COR-L47 (cell line): ENCODE measurements at regions not wholly inside any gene's neighbourhood (a gene's known extent, or its start where the extent isn't known, plus 50 kb on each side); places are given as distances from the start of the nearest gene placed in this dataset.
A peak's percentile ranks its signal among the peaks of the same experiment; 100 is the strongest.
"Not testable (repeated sequence)": the region's sequence is repeated elsewhere in the genome, so short reads cannot be mapped to it uniquely, and the experiment has no call there.

Experiments
- DNase-seq: peaks from one replicate; lab custom pipeline; 2025; lab: John Stamatoyannopoulos, UW

GRCh38 chr5:120344181-120344580 lies 119.9 kb upstream of the PRR16 start:
- DNase-seq, result no peak

GRCh38 chr5:120345947-120346346 lies 118.2 kb upstream of the PRR16 start:
- DNase-seq, result no peak

DNA sequence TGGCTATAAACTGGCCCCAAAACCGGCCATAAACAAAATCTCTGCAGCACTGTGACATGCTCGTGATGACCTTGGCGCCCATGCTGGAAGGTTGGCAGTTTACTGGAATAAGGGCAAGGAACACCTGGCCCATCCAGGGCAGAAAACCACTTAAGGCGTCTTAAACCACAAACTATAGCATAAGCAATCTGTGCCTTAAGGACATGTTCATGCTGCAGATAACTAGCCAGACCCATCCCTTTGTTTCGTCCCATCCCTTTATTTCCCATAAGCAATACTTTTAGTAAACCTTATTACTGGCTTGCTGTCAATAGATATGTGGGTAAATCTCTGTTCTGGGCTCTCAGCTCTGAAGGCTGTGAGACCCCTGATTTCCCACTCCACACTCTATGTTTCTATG lies 113.0 kb upstream of the PRR16 start:
- DNase-seq, result not testable (repeated sequence)

DNA sequence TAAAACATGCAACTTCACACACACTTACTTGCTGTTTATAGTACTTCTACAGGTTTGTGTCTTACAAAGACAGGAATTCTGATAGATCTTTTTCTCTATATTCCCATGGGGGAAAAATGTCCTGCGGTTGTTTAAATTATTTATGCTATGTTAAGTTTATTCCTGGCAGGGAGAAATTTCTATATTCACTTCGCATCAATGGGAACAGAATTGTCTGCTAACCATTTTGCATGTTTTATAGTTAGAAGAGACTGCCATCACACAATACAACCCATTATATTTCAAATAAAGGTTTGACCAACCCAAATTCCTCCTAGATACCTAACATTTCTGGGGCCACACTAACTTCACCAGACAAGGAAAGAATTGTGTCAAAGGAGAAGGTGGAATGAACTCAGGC lies 110.0 kb upstream of the PRR16 start:
- DNase-seq, result no peak

GRCh38 chr5:120358949-120359348 lies 105.2 kb upstream of the PRR16 start:
- DNase-seq, result no peak

DNA sequence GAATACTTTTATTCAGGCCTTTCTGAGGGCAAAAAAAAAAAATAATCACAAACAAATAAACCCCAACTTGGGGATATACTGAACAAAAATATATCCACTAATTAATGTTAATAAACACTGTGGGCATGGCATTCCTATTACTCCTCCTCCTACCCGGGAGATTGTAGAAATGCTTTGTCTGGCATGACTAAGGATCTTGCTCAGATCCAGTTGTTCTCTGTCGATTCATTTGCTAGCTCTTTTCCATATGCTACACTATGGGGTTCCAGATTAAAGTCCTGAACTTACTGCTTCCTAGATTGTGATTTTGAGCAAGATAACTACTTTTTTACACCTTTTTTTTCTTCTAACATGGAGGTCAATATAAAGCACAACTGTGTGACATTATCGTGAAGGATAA lies 102.2 kb upstream of the PRR16 start:
- no peak for DNase-seq

DNA sequence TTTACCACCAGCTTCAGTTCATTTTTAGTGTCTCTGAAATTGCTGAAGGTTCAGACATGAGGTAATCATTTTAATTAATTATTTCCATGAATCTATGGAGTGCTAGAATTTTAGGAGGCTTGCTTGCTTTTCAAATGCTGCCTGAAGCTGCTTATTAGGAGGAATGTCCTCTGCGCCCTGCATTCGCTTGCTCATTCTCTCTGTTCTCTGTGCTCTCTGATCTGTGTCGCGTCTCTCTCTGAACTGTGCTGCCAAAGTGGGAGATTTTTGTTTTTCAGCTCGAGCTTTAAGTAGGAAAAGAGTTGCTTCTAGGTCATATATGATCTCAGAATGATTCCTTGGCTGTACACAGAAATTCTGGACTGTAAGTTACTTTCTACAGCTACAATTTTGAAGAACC lies 101.7 kb upstream of the PRR16 start:
- DNase-seq, result no peak

DNA sequence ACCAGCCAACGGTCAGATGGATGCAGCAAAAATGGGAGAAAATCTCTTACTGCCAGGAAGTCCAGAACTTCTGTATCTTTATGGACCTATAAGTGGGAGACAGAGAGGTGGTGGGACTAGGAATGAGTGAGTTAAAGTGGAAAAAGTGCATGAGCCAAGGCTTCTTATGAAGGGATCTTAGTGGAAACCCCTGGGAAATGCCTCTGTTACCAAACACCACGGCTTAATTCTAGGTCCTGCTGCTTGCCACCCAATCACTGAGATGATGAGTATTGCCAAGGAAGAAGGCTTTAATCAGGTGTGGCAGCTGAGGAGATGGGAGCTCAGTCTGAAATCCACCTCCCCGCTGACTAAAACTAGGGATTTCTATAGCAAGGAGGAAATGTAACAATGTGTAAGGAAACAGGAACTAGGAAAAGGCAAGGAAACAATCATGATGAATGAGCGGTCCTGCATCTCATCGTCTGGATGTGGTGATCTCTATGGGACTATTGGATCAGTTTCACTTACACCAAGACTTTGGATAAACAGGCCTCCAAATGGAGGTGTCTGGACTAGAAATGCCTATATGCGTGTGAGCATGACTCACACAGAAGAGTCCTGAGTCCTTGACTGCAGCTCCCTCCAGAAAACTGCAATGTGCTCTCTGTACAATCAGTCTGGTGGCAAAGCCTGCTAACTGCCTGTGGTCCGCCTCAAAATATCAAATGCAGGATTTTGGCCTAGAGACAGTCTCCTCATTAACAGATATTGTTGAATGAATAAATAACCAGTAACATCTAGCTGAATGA lies 98.2 kb upstream of the PRR16 start:
- DNase-seq, result no peak

DNA sequence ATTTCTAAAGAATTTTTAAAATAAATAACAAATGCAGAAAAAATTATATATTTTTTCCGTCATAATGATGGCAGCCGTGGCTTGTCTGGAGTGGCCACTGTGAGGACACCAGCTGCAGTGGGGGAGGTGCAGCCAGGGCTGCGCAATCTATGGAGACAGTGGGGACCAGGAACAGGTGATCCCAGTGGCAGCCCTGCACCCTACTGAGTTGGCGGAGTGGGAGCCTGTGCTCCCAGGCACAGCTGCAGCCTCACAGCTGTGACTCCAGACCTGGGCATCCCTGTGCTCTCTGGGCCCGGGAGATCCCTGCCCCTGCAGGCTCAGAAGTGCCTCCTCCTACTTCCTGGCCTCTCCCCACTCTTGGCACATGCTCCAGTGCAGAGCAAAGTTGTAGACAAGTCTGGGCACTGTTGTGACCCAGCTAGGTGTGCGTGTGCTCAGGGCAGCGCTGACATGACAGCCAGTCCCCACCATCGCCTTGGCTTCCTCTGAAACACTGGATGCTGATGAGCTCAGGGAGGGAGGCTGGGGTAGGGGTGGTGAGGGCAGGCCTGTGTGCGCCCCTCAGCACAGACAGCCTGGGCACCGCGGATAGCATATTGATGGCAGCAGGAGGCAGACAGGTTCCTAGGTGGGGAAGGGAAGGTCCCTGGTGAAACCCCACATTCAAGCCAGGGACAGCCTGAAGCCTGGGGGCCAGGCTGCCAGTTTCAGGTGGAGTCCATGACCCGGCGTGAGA lies 96.0 kb upstream of the PRR16 start:
- DNase-seq, result no peak

DNA sequence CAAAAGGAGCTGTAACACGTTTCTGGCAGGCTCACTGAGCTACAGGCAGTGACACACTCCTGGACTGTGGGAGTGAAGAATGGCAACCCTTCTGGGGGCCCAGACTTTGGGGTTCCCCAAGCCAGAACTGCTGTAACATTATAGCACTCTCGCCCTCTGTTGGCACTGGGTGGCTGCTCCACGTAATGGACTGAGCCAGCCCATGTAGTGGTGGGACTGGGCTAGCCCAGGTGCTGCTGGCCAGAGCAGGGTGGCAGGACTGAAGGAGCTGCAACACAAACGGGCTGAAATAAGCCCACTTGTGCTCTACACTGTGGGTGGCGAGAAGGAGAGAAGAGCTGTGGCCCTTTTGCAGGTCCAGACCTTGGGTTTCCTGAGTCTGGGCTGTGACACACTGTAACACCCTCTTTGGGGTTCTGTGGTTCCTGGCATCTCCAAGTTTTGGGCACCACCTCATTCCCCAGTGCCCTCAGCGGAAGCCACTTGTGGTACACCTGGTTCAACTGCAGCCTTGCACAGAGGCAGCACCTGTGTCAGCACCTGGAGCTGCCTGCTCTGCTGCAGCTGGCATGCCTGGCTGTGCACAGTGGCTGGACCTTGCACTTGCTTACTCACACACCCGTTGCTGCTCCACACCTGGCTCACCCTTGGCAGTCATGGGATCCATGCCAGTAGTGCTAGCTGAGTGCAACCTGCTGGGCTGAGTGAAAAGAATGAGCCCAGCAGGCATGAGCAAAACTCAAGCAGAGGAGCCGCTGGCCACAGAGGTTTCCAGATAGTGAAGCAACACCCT lies 95.0 kb upstream of the PRR16 start:
- DNase-seq, result peak; percentile 74

- DNase-seq, result no peak
Observed at GRCh38 chr5:120372899-120373298, 91.2 kb upstream of the PRR16 start.

GRCh38 chr5:120375248-120375647 lies 88.9 kb upstream of the PRR16 start:
- no peak for DNase-seq

DNA sequence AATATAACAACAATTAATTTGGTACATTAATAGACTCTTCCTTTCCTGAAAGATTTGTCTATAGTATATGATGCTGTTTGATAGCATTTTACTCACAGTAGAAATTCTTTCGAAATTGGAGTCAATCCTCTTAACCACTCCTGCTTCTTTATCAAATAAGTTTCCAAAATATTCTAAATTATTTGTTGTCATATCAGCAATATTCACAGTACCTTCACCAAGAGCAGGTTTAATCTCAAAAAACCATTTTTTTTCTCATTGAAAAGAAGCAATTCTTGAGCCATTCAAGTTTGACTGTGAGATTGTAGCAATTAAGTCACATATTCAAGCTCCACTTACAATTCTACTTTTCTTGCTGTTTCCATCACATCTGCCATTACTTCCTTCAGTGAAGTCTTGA lies 83.5 kb upstream of the PRR16 start:
- no peak for DNase-seq

GRCh38 chr5:120382833-120383232 lies 81.3 kb upstream of the PRR16 start:
- DNase-seq, result no peak

GRCh38 chr5:120386981-120387380 lies 77.1 kb upstream of the PRR16 start:
- DNase-seq, result no peak

DNA sequence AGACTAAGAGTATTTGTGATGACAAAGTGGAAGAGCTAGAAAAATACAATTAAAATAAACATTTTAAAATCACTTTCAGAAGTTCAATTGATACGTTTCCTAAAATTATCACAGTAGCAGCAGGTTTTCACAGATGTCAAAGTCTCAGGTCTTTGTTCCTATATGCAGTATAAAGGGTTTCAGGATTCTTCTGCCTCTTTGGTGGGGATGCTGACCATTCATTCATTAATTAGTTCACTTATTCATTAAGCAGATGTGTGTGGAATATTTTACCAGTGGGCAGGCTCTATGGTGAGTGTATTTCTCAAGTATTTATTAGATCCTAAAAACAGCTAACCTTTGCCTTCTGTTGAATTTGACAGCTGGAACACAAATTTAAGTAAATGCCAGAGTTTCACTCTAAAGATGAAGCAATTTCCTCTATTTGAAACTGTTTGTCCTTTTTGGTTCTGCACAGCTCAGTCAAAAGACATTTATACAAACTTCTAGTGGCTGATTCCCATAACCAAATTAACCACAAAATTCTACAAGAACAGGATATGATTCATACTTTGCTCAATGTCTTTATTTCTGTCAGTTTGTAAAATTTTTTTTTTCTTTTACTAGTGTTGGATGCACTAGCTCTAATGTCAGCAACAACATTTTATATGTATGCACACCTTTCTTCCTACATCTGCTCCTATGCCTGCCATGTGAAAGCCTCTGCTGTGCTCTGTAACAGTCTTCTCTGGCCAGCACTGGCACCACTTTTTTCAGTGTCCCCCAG lies 75.9 kb upstream of the PRR16 start:
- DNase-seq, result no peak

DNA sequence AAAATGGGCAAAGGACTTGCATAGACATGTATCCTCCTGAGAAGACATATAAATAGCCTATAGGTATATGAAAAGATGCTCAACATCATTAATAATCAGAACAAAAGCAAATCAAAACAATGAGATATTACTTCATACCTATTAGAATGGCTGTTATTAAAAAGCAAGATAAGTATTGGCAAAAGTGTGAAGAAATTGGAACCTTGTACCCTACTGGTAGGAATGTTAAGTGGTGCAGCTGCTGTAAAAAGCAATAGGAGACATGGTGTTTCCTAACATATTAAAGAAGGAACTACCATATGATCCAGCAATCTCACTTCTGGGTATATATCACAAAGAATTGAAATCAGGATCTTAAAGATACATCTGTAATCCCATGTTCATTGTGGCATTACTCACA lies 69.8 kb upstream of the PRR16 start:
- DNase-seq, result no peak

- DNase-seq, result no peak
Observed at GRCh38 chr5:120396186-120396585, 67.9 kb upstream of the PRR16 start.

DNA sequence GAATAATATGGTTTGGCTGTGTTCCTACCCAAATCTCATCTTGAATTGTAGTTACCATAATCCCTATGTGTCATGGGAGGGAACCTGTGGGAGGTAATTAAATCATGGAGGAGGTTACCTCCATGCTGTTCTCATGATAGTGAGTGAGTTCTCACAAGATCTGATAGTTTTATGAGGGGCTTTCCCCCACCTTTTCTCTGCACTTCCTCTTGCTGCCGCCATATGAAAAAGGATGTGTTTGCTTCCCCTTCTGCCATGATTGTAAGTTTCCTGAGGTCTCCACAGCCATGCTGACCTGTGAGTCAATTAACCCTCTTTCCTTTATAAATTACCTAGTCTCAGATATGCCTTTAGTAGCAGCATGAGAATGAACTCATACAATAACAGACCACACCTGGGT lies 63.7 kb upstream of the PRR16 start:
- DNase-seq, result no peak

GRCh38 chr5:120402606-120403005 lies 61.5 kb upstream of the PRR16 start:
- DNase-seq, result no peak

DNA sequence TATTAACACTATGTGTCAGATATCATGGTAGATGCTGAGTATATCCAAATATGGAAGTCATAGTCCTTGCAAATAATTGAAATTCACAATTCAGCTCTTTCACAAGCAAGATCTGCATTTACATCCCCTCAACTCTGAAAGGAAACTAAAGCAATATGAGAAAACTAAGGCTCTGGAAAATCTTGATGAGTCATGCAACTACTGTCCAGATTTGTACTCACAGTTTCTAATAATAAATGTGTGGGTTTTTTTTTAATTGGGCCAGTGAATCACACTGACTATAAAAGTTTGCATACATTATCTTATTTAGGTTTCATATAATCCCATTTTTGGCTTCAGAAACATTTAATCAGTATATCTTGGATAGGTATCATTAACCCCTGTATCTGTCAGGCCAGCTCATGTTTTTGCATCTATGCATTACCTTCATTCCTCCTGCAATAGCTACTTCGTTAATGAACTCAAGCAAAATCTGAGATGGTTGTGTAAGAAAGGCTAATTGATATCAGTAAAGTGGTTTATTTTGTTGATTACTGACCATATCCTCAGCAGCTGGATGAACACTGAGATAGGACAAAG lies 58.7 kb upstream of the PRR16 start:
- DNase-seq, result no peak

GRCh38 chr5:120405923-120406322 lies 58.2 kb upstream of the PRR16 start:
- DNase-seq, result no peak
